Fibroblast of the aortic adventitia (primary cell): ENCODE measurements at regions not wholly inside any gene's neighbourhood (a gene's known extent, or its start where the extent isn't known, plus 50 kb on each side); places are given as distances from the start of the nearest gene placed in this dataset.
"Not testable (repeated sequence)": the region's sequence is repeated elsewhere in the genome, so short reads cannot be mapped to it uniquely, and the experiment has no call there.

ENCODE experiments used
- DNase-seq: peaks from one replicate; pipeline ENCODE4 v3.0.0-alpha.2; 2010; ENCODE audit warnings: low read depth
- H3K4me3 ChIP-seq: 2 replicates; pipeline ENCODE4 v1.5.1; 2011; ENCODE audit warnings: low read depth, mild to moderate bottlenecking, control low read depth, low read length, moderate library complexity
- CTCF ChIP-seq: IDR thresholded peaks from 2 replicates; pipeline ENCODE4 v1.5.1; 2011; ENCODE audit warnings: mild to moderate bottlenecking, low read length, control low read depth, inconsistent platforms; ENCODE audit not compliant: insufficient read depth

DNA sequence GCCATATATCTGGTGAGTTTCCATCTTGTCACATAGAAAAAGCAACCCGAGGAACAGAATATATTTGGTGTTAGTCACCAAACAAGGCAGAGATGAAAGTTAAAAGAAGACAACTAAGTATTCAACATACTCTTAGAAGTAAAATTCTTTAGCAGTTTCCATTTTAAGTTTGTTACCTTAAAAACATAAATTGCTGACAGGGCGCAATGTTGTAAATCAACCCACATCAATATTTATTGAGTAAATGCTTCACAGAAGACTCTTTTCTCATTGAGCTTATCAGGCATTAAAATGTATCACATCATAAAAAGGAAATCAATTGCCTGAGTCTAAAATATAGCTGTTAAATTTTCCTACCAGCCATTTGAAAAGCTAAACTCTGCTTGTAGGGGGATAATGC lies 603.0 kb downstream of the FBXO15 start:
- H3K4me3 ChIP-seq = no peak overlapping the region
- no peak for DNase-seq
- TF ChIP-seq CTCF = no peak

DNA sequence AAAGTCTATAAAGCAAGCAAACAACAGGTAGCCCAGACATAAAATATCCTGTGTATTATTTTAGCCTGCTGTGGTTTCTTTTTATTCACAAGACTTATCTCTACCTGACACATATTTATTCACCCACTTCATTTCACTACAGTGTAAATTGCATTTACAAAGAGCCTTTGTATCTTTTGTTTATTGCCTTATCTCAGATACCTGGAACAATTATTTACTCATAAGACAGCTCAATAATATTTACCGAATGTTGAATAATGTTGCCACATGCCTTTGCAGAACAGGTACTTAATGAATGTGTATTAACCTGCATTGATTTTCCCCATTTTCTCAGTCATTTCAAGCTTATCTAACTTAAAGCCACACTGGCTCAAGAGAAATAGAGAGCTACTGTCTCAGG lies 603.6 kb downstream of the FBXO15 start:
- H3K4me3 ChIP-seq = no peak overlapping the region
- no peak for DNase-seq
- TF ChIP-seq CTCF = no peak

GRCh38 chr18:73535990-73536389 lies 611.6 kb downstream of the FBXO15 start:
- no peak for DNase-seq
- TF ChIP-seq CTCF = no peak
- H3K4me3 ChIP-seq = no peak overlapping the region

DNA sequence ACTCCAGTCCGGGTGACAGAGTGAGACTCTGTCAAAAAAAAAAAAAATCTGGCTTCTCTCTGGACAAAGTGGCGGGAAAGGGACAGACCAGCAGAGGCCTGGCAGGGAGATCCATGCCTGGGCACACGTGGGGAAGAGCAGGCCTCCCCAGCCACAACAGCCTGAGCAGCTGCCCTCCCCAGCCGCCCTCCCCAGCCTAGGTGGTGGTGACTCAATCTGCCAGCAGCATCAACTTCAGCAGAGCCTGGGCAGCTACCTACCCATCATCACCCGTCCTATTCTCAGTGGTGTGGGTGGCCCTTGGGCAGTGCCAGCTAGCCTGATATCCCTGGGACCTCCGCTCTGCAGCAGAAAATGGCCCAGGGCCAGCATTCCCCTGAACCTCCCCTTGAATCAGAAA lies 612.4 kb downstream of the FBXO15 start:
- no peak for TF ChIP-seq CTCF
- no peak for DNase-seq
- no peak overlapping the region for H3K4me3 ChIP-seq

DNA sequence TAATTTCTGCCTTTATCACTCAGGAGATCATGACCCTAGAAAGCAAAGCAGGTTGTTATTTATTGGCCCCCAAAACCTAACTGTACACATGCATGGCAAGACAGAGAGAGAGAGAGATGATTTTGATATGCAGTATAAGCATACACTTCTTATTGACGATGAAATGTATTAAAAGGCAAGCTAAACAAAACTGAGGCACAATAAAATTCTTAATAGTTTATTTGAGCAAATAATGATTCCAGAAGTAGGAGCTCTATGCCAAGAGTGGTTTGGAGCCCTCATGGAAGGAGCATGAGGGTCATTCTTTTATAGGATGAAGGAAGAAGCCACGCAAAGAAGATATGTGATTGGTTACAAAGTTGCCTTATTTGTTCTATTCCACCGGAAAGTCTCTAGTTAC lies 616.0 kb downstream of the FBXO15 start:
- DNase-seq = no peak
- no peak overlapping the region for H3K4me3 ChIP-seq
- no peak for TF ChIP-seq CTCF

DNA sequence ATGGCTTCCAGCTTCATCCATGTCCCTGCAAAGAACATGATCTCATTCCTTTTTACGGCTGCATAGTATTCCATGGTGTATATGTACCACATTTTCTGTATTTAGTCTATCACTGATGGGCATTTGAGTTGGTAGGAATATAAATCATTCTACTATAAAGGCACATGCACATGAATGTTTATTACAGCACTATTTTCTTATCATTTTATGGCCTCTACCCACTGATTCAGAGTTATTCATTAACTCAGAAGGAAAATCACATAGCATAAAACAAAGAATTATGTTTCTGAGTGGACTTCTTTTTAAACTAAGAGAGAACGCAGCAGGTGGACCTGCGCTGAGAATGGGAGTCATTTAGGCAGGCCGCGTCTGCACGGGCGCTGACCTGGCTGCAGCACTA lies 619.6 kb downstream of the FBXO15 start:
- no peak for TF ChIP-seq CTCF
- DNase-seq = no peak
- no peak overlapping the region for H3K4me3 ChIP-seq

DNA sequence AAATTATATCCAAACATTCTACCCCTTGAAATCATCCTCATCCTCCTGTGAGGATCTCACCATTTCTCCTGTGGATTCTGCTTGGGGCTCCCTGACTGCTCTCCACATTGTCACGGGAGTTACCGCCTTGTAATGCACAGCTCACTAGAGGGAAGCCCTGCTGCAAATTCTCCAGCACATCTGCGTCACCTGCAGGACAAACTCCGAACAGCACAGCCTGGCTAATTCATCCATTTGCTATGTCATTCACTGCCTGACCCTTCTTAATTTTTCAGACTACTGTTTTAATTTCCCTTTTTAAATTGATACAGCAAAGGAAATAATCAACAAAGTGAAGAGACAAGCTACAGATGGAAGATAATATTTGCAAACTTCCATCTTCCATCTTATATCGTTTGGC lies 627.4 kb downstream of the FBXO15 start:
- peak; percentile 6 for TF ChIP-seq CTCF
- no peak for DNase-seq
- no peak overlapping the region for H3K4me3 ChIP-seq

GRCh38 chr18:73516056-73516455 lies 631.6 kb downstream of the FBXO15 start:
- not testable (repeated sequence) for DNase-seq, H3K4me3 ChIP-seq
